Sigmoid colon (tissue), 6 donors: ENCODE measurements at regions not wholly inside any gene's neighbourhood (a gene's known extent, or its start where the extent isn't known, plus 50 kb on each side); places are given as distances from the start of the nearest gene placed in this dataset.
"Not testable (repeated sequence)": the region's sequence is repeated elsewhere in the genome, so short reads cannot be mapped to it uniquely, and the experiment has no call there.

Experiments
- DNase-seq: peaks from one replicate; pipeline ENCODE4 v3.0.0-alpha.2; 2019
- H3K27ac ChIP-seq, 4 donors: fragments of 200-600 bp; sonication (generic); one replicate each; pipeline ENCODE4 v1.5.1; 2016 to 2019; ENCODE audit warnings: mild to moderate bottlenecking in 1 of 4
- H3K27me3 ChIP-seq, 3 donors: fragments of 200-600 bp; sonication (generic); one replicate each; pipeline ENCODE4 v1.5.1; 2019; ENCODE audit warnings: mild to moderate bottlenecking in 1 of 3
- H3K36me3 ChIP-seq, 4 donors: fragments of 200-600 bp; sonication (generic); one replicate each; pipeline ENCODE4 v1.5.1; 2016 to 2019
- H3K4me1 ChIP-seq, 4 donors: fragments of 200-600 bp; sonication (generic); one replicate each; pipeline ENCODE4 v1.5.1; 2017 to 2019
- H3K4me3 ChIP-seq, 4 donors: fragments of 200-600 bp; sonication (generic); one replicate each; pipeline ENCODE4 v1.5.1; 2017 to 2019; ENCODE audit warnings: mild to moderate bottlenecking in 2 of 4, moderate library complexity in 1 of 4
- H3K9me3 ChIP-seq, 4 donors: fragments of 200-600 bp in 3 of 4; sonication (generic) in 3 of 4; one replicate each; pipeline versions ENCODE4 v1.5.1 to v1.6.1; 2013 to 2019
- CTCF ChIP-seq, 4 experiments: fragments of 450-650 bp in 3 of 4; fragments of 200-600 bp in 1 of 4; IDR thresholded peaks; one replicate each; pipeline ENCODE4 v1.5.1; 2016 to 2019; ENCODE audit warnings: antibody characterized with exemption in 4 of 4, mild to moderate bottlenecking in 3 of 4, moderate library complexity in 2 of 4
- EP300 ChIP-seq, 4 donors: sonication (generic); formaldehyde crosslinking; IDR thresholded peaks; one replicate each; pipeline ENCODE4 v1.6.1; 2017; ENCODE audit warnings: antibody characterized with exemption in 4 of 4
- POLR2A ChIP-seq, 2 donors: fragments of 450-650 bp; IDR thresholded peaks; one replicate each; pipeline ENCODE4 v1.6.1; 2016; ENCODE audit warnings: antibody characterized with exemption in 2 of 2, mild to moderate bottlenecking in 2 of 2, moderate library complexity in 2 of 2
- POLR2AphosphoS5 ChIP-seq, 4 donors: sonication (generic); formaldehyde crosslinking; IDR thresholded peaks; one replicate each; pipeline ENCODE4 v1.6.1; 2017; ENCODE audit warnings: antibody characterized with exemption in 4 of 4
- WGBS, 2 donors: extraction: QIAGEN DNeasy Blood & Tissue Kit; methylation state at CpG; one replicate each; pipeline ENCODE4 v1.1.7; 2013; 5-methylcytosine and 5-hydroxymethylcytosine counted together
- intact Hi-C: fragments of 100-400 bp; cut with DNase I; formaldehyde crosslinking; loops from one replicate; pipeline ENCODE4 v1.15.1; 2023
- donor health status: healthy with polysubstance abuse.
- donor health status: healthy.

- no peak for DNase-seq
- Histone ChIP-seq H3K9me3 (no peaks in the 10 kb centered on the region), H3K27me3 (no peaks in the 10 kb centered on the region), H3K36me3 (no peaks in the 10 kb centered on the region), H3K27ac (no peak overlapping the region), H3K4me1 (peaks cover 0 to 14% (median 0%) of the 10 kb centered on the region in 4 donors), H3K4me3 (no peak overlapping the region)
- no peak for TF ChIP-seq EP300 (IDR thresholded peaks at IDR 0.05)
- TF ChIP-seq CTCF (IDR thresholded peaks at IDR 0.05), result no peak
- TF ChIP-seq POLR2A (IDR thresholded peaks at IDR 0.05), result no peak
- TF ChIP-seq POLR2AphosphoS5 (IDR thresholded peaks at IDR 0.05), result no peak
- intact Hi-C loops, result no loop called here
- WGBS, 2 donors, result 89 to 90% methylated on average over 3 of the region's 3 CpGs
These were observed 416.8 kb upstream of the GBE1 start for GRCh38 chr3:82178291-82178690.

- no peak for TF ChIP-seq POLR2AphosphoS5 (IDR thresholded peaks at IDR 0.05)
- no peak for TF ChIP-seq EP300 (IDR thresholded peaks at IDR 0.05)
- TF ChIP-seq CTCF (IDR thresholded peaks at IDR 0.05), result no peak
- no peak for TF ChIP-seq POLR2A (IDR thresholded peaks at IDR 0.05)
- peaks cover 0 to 14% (median 0%) of the 10 kb centered on the region in 4 donors for H3K4me1 ChIP-seq
- H3K4me3 ChIP-seq, result no peak overlapping the region
- DNase-seq, result no peak
- intact Hi-C loops, result no loop called here
- no peak overlapping the region for H3K27ac ChIP-seq
- no peaks in the 10 kb centered on the region for H3K9me3 ChIP-seq
- no peaks in the 10 kb centered on the region for H3K27me3 ChIP-seq
- H3K36me3 ChIP-seq, result no peaks in the 10 kb centered on the region
These were observed 416.3 kb upstream of the GBE1 start for GRCh38 chr3:82177774-82178173.

- Histone ChIP-seq H3K4me1 (no peaks in the 10 kb centered on the region), H3K27ac (no peak overlapping the region), H3K36me3 (no peaks in the 10 kb centered on the region), H3K4me3 (no peak overlapping the region), H3K9me3 (no peaks in the 10 kb centered on the region), H3K27me3 (no peaks in the 10 kb centered on the region)
- DNase-seq, result no peak
- intact Hi-C loops, result no loop called here
- TF ChIP-seq POLR2A (IDR thresholded peaks at IDR 0.05) (no peak), POLR2AphosphoS5 (IDR thresholded peaks at IDR 0.05) (no peak), CTCF (IDR thresholded peaks at IDR 0.05) (no peak), EP300 (IDR thresholded peaks at IDR 0.05) (no peak)
- 81 to 83% methylated on average over 1 of the region's 1 CpG for WGBS, 2 donors
These were observed 403.8 kb upstream of the GBE1 start for GRCh38 chr3:82165266-82165665.

- Histone ChIP-seq H3K27me3 (no peaks in the 10 kb centered on the region), H3K4me1 (no peaks in the 10 kb centered on the region), H3K4me3 (no peak overlapping the region), H3K9me3 (no peaks in the 10 kb centered on the region), H3K27ac (no peak overlapping the region), H3K36me3 (no peaks in the 10 kb centered on the region)
- no peak for DNase-seq
- 95 to 97% methylated on average over 1 of the region's 1 CpG for WGBS, 2 donors
- intact Hi-C loops, result no loop called here
- TF ChIP-seq EP300 (IDR thresholded peaks at IDR 0.05) (no peak), POLR2A (IDR thresholded peaks at IDR 0.05) (no peak), CTCF (IDR thresholded peaks at IDR 0.05) (no peak), POLR2AphosphoS5 (IDR thresholded peaks at IDR 0.05) (no peak)
These were observed 402.6 kb upstream of the GBE1 start for GRCh38 chr3:82163907-82164520.

GRCh38 chr3:82157952-82158351, 396.5 kb upstream of the GBE1 start:
- TF ChIP-seq CTCF (IDR thresholded peaks at IDR 0.05) (no peak), POLR2A (IDR thresholded peaks at IDR 0.05) (no peak), EP300 (IDR thresholded peaks at IDR 0.05) (no peak), POLR2AphosphoS5 (IDR thresholded peaks at IDR 0.05) (no peak)
- Histone ChIP-seq H3K27me3 (no peaks in the 10 kb centered on the region), H3K4me3 (no peak overlapping the region), H3K9me3 (no peaks in the 10 kb centered on the region), H3K27ac (no peak overlapping the region), H3K36me3 (no peaks in the 10 kb centered on the region), H3K4me1 (no peaks in the 10 kb centered on the region)
- DNase-seq, result no peak
- 77 to 89% methylated on average over 5 of the region's 5 CpGs for WGBS, 2 donors
- intact Hi-C loops, result no loop called here

- H3K27ac ChIP-seq, intact Hi-C loops, H3K4me3 ChIP-seq, H3K4me1 ChIP-seq, H3K36me3 ChIP-seq, H3K27me3 ChIP-seq, DNase-seq, H3K9me3 ChIP-seq: not testable (repeated sequence)
- 28 to 63% methylated on average over 1 of the region's 1 CpG for WGBS, 2 donors
These were observed 392.4 kb upstream of the GBE1 start for GRCh38 chr3:82153892-82154291.
